ENCODE measurements at regions not wholly inside any gene's neighbourhood (a gene's known extent, or its start where the extent isn't known, plus 50 kb on each side); places are given as distances from the start of the nearest gene placed in this dataset.
"Not testable (repeated sequence)": the region's sequence is repeated elsewhere in the genome, so short reads cannot be mapped to it uniquely, and the experiment has no call there.

- DNase-seq = no peak
Measured at GRCh38 chr12:38159591-38160317, 156.8 kb upstream of the ALG10B start.

- DNase-seq = no peak
Measured at GRCh38 chr12:38160318-38161122, 156.1 kb upstream of the ALG10B start.

- no peak for DNase-seq
Measured at GRCh38 chr12:38161123-38162000, 155.2 kb upstream of the ALG10B start.

GRCh38 chr12:38162013-38162412, 154.6 kb upstream of the ALG10B start:
- no peak for DNase-seq

GRCh38 chr12:38162708-38163441, 153.7 kb upstream of the ALG10B start:
- DNase-seq = no peak

GRCh38 chr12:38163442-38163801, 153.2 kb upstream of the ALG10B start:
- DNase-seq = no peak

GRCh38 chr12:38166225-38166624, 150.3 kb upstream of the ALG10B start:
- no peak for DNase-seq

- no peak for DNase-seq
Measured at GRCh38 chr12:38175538-38175937, 141.0 kb upstream of the ALG10B start.

- not testable (repeated sequence) for DNase-seq
Measured at GRCh38 chr12:38183617-38184016, 133.0 kb upstream of the ALG10B start.

GRCh38 chr12:38197286-38197685, 119.3 kb upstream of the ALG10B start:
- DNase-seq = not testable (repeated sequence)

- DNase-seq = no peak
Measured at GRCh38 chr12:38201461-38202276, 114.9 kb upstream of the ALG10B start.

- DNase-seq = no peak
Measured at GRCh38 chr12:38204831-38205230, 111.7 kb upstream of the ALG10B start.

- no peak for DNase-seq
Measured at GRCh38 chr12:38222011-38222410, 94.6 kb upstream of the ALG10B start.

- DNase-seq = not testable (repeated sequence)
Measured at GRCh38 chr12:38238328-38238727, 78.2 kb upstream of the ALG10B start.

- no peak for DNase-seq
Measured at GRCh38 chr12:38253778-38254177, 62.8 kb upstream of the ALG10B start.

GRCh38 chr12:38258411-38258810, 58.2 kb upstream of the ALG10B start:
- no peak for DNase-seq

Data from NCI-H1048 (cell line).